OCI-LY3 (cell line): ENCODE measurements at regions not wholly inside any gene's neighbourhood (a gene's known extent, or its start where the extent isn't known, plus 50 kb on each side); places are given as distances from the start of the nearest gene placed in this dataset.

Experiments
- H2AFZ ChIP-seq: fragments of 200-600, 300-600 bp; shearing (Covaris generic); 2 replicates; pipeline ENCODE4 v1.6.0; 2014; ENCODE audit warnings: antibody characterized with exemption, low read depth, low read length
- H3K27ac ChIP-seq: fragments of 200-600, 300-600 bp; sonication (generic); 2 replicates; pipeline ENCODE4 v1.5.1; 2014; ENCODE audit warnings: mild to moderate bottlenecking, low read length, moderate library complexity, mixed read lengths
- H3K27me3 ChIP-seq: fragments of 200-600, 300-600 bp; sonication (generic); 2 replicates; pipeline ENCODE4 v1.6.1; 2014; ENCODE audit warnings: low read depth, low read length, mixed read lengths
- H3K36me3 ChIP-seq: fragments of 200-600, 300-600 bp; sonication (generic); replicated peaks from 2 replicates; pipeline ENCODE3; 2014; ENCODE audit warnings: low read depth, low read length, mixed read lengths
- H3K4me1 ChIP-seq: fragments of 300-600, 200-600 bp; sonication (generic); 2 replicates; pipeline ENCODE4 v1.6.1; 2014; ENCODE audit warnings: low read length, mixed read lengths
- H3K4me2 ChIP-seq: fragments of 200-600, 300-600 bp; sonication (generic); 2 replicates; pipeline ENCODE4 v1.6.1; 2014; ENCODE audit warnings: low read length, mixed read lengths
- H3K4me3 ChIP-seq: fragments of 300-600, 200-600 bp; sonication (generic); 2 replicates; pipeline ENCODE4 v1.5.1; 2014; ENCODE audit warnings: antibody characterized with exemption, mild to moderate bottlenecking, low read length, moderate library complexity
- H3K79me2 ChIP-seq: fragments of 300-600, 200-600 bp; shearing (Covaris generic); 2 replicates; pipeline ENCODE4 v1.6.1; 2014; ENCODE audit warnings: mild to moderate bottlenecking, low read length, mixed read lengths
- H3K9ac ChIP-seq: fragments of 300-600, 200-600 bp; shearing (Covaris generic); 2 replicates; pipeline ENCODE4 v1.6.0; 2014; ENCODE audit warnings: mild to moderate bottlenecking, low read length, moderate library complexity
- H3K9me3 ChIP-seq: fragments of 200-600, 300-600 bp; shearing (Covaris generic); 2 replicates; pipeline ENCODE4 v1.6.1; 2014; ENCODE audit warnings: low read length, mixed read lengths; ENCODE audit not compliant: insufficient read depth
- H4K20me1 ChIP-seq: fragments of 200-600, 300-600 bp; sonication (generic); 2 replicates; pipeline ENCODE4 v1.6.1; 2016; ENCODE audit warnings: low read length, mixed read lengths; ENCODE audit not compliant: insufficient read depth
- CTCF ChIP-seq: fragments of 200-600, 300-600 bp; sonication (generic); IDR thresholded peaks from 2 replicates; pipeline ENCODE4 v1.5.1; 2014; ENCODE audit warnings: antibody characterized with exemption, low read length, low read depth
- EZH2phosphoT487 ChIP-seq: fragments of 200-600 bp; shearing (Covaris generic); IDR thresholded peaks from 2 replicates; pipeline ENCODE4 v1.6.1; 2018; ENCODE audit warnings: antibody characterized with exemption, mixed run types, low read depth

- no peaks in the 10 kb centered on the region for H3K9me3 ChIP-seq
- no peaks in the 10 kb centered on the region for H3K4me1 ChIP-seq
- peaks cover 28% of the 10 kb centered on the region for H4K20me1 ChIP-seq
- no peak overlapping the region for H3K27ac ChIP-seq
- H3K9ac ChIP-seq = no peak overlapping the region
- no peak overlapping the region for H3K4me3 ChIP-seq
- peaks cover 79% of the 10 kb centered on the region for H3K79me2 ChIP-seq
- peaks cover 14% of the 10 kb centered on the region for H3K36me3 ChIP-seq
- H2AFZ ChIP-seq = no peak overlapping the region
- no peaks in the 10 kb centered on the region for H3K27me3 ChIP-seq
- H3K4me2 ChIP-seq = no peak overlapping the region
- TF ChIP-seq CTCF = no peak
- no peak for TF ChIP-seq EZH2phosphoT487
Observed at GRCh38 chr12:94864987-94865386, 138.5 kb downstream of the NDUFA12 start.

- H4K20me1 ChIP-seq = peaks cover 28% of the 10 kb centered on the region
- TF ChIP-seq CTCF = no peak
- TF ChIP-seq EZH2phosphoT487 = no peak
- no peak overlapping the region for H2AFZ ChIP-seq
- H3K79me2 ChIP-seq = peaks cover 83% of the 10 kb centered on the region
- no peaks in the 10 kb centered on the region for H3K27me3 ChIP-seq
- no peak overlapping the region for H3K4me3 ChIP-seq
- H3K9me3 ChIP-seq = no peaks in the 10 kb centered on the region
- H3K9ac ChIP-seq = no peak overlapping the region
- H3K4me1 ChIP-seq = no peaks in the 10 kb centered on the region
- H3K4me2 ChIP-seq = no peak overlapping the region
- peaks cover 12% of the 10 kb centered on the region for H3K36me3 ChIP-seq
- no peak overlapping the region for H3K27ac ChIP-seq
Observed at GRCh38 chr12:94863321-94864035, 140.0 kb downstream of the NDUFA12 start.

GRCh38 chr12:94862421-94862820 is 141.1 kb downstream of the NDUFA12 start:
- TF ChIP-seq EZH2phosphoT487 (no peak), CTCF (no peak)
- Histone ChIP-seq H3K4me3 (no peak overlapping the region), H3K4me2 (no peak overlapping the region), H4K20me1 (peaks cover 25% of the 10 kb centered on the region), H2AFZ (no peak overlapping the region), H3K79me2 (peaks cover 78% of the 10 kb centered on the region), H3K27me3 (no peaks in the 10 kb centered on the region), H3K9me3 (no peaks in the 10 kb centered on the region), H3K36me3 (peaks cover 12% of the 10 kb centered on the region), H3K27ac (no peak overlapping the region), H3K4me1 (no peaks in the 10 kb centered on the region), H3K9ac (no peak overlapping the region)

- no peak for TF ChIP-seq CTCF
- no peak for TF ChIP-seq EZH2phosphoT487
Observed at GRCh38 chr12:94856324-94856723, 147.2 kb downstream of the NDUFA12 start.

More at GRCh38 chr12:94856324-94856723, 147.2 kb downstream of the NDUFA12 start:
- peaks cover 7% of the 10 kb centered on the region for H3K4me1 ChIP-seq
- peaks cover 15% of the 10 kb centered on the region for H3K36me3 ChIP-seq
- H3K4me2 ChIP-seq = no peak overlapping the region
- peaks cover 10% of the 10 kb centered on the region for H4K20me1 ChIP-seq
- no peaks in the 10 kb centered on the region for H3K27me3 ChIP-seq
- H3K79me2 ChIP-seq = peaks cover 57% of the 10 kb centered on the region
- no peak overlapping the region for H3K4me3 ChIP-seq
- no peak overlapping the region for H3K27ac ChIP-seq
- no peak overlapping the region for H2AFZ ChIP-seq
- no peak overlapping the region for H3K9ac ChIP-seq
- no peaks in the 10 kb centered on the region for H3K9me3 ChIP-seq
